ENCODE measurements at regions not wholly inside any gene's neighbourhood (a gene's known extent, or its start where the extent isn't known, plus 50 kb on each side); places are given as distances from the start of the nearest gene placed in this dataset.

DNA sequence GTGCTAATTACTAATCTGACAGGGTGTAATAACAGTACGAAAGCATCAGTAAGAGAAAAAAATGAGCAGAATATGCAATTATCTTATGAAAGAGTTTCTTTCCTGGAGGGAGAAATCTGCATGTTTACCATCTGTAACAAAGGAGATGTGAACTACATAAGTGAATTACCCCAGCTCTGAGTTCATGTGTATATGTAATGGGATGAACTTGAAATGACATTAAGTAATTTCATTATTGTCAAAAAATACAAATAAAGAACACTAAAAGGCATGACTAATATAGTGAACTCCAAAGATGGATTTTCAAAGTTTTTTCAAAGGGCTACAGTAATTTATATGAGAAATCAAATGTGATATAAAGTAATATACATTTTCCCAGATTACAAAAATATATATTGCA lies 944.0 kb downstream of the MAT2B start:
- no TSS peak for BruUV-seq (replicated peaks)
- Histone ChIP-seq H4K20me1 (ENCODE audit: insufficient read depth, low read length) (no peaks in the 10 kb centered on the region), H3K9me2 (ENCODE audit: insufficient read depth, low read length) (no peaks in the 10 kb centered on the region)

DNA sequence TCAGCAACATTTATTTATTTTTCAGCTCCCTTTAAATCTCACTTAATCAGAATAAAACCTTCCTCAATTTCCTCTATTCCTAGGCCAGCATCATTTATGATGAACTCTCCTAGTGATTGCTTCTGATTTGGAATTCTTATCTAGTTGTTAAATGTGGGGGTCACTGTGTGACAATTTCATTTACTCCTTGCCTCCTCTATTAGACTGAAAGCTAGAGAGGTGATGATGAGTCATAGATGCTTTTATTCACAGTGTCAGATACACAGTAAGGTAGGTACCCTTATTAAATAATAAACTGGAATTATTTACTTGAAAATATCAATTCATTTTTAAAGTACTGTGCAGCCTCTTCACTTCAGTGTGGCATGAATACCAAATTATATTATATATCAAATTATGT lies 960.6 kb downstream of the MAT2B start:
- no peaks in the 10 kb centered on the region for H3K36me3 ChIP-seq (ENCODE audit: insufficient read depth, low read length)
- H3K4me3 ChIP-seq (ENCODE audit: low read depth, low read length, poor library complexity, severe bottlenecking): no peak overlapping the region
- POLR2A ChIA-PET: interaction anchor here (0.5 to 1.1 kb wide), 3 partner anchors 16 to 883 kb away, joined by 3 read pairs; no protein-coding TSS in a partner anchor
- H3K4me2 ChIP-seq (ENCODE audit: low read length): no peak overlapping the region
- TF ChIP-seq, protein P1, sequence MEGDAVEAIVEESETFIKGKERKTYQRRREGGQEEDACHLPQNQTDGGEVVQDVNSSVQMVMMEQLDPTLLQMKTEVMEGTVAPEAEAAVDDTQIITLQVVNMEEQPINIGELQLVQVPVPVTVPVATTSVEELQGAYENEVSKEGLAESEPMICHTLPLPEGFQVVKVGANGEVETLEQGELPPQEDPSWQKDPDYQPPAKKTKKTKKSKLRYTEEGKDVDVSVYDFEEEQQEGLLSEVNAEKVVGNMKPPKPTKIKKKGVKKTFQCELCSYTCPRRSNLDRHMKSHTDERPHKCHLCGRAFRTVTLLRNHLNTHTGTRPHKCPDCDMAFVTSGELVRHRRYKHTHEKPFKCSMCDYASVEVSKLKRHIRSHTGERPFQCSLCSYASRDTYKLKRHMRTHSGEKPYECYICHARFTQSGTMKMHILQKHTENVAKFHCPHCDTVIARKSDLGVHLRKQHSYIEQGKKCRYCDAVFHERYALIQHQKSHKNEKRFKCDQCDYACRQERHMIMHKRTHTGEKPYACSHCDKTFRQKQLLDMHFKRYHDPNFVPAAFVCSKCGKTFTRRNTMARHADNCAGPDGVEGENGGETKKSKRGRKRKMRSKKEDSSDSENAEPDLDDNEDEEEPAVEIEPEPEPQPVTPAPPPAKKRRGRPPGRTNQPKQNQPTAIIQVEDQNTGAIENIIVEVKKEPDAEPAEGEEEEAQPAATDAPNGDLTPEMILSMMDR (conservative IDR thresholded peaks at IDR 0.05; ENCODE audit: low read length): no peak
- no peak for TF ChIP-seq EZH2phosphoT487 (IDR thresholded peaks at IDR 0.05; ENCODE audit: borderline replicate concordance, low read depth, low read length)
- BruUV-seq (replicated peaks): no TSS peak
- no peaks in the 10 kb centered on the region for H4K20me1 ChIP-seq (ENCODE audit: insufficient read depth, low read length)
- H3K27ac ChIP-seq (ENCODE audit: low read depth, low read length, poor library complexity, severe bottlenecking): no peak overlapping the region
- H3K4me1 ChIP-seq (ENCODE audit: insufficient read depth, low read length, poor library complexity, severe bottlenecking): no peaks in the 10 kb centered on the region
- no peak overlapping the region for H2AFZ ChIP-seq (ENCODE audit: low read length)
- H3K79me2 ChIP-seq (ENCODE audit: insufficient read depth, low read depth, low read length): no peaks in the 10 kb centered on the region
- no peaks in the 10 kb centered on the region for H3K9me3 ChIP-seq (ENCODE audit: low read length)
- no peak for DNase-seq (ENCODE audit: low spot score)
- intact Hi-C loops (cut with micrococcal nuclease; ENCODE audit: unreplicated experiment): no loop called here
- CTCF ChIA-PET (ENCODE audit: unreplicated experiment): no interaction called here
- H3K9me2 ChIP-seq (ENCODE audit: insufficient read depth, low read length): no peaks in the 10 kb centered on the region

More for the DNA sequence above, 944.0 kb downstream of the MAT2B start:
- no peaks in the 10 kb centered on the region for H3K79me2 ChIP-seq (ENCODE audit: insufficient read depth, low read depth, low read length)
- no peak overlapping the region for H3K27ac ChIP-seq (ENCODE audit: low read depth, low read length, poor library complexity, severe bottlenecking)
- no peaks in the 10 kb centered on the region for H3K36me3 ChIP-seq (ENCODE audit: insufficient read depth, low read length)
- ChIA-PET POLR2A (interaction anchor here (0.6 kb wide), 1 partner anchor 222 kb away, joined by 6 read pairs; no protein-coding TSS in a partner anchor), CTCF (ENCODE audit: unreplicated experiment) (no interaction called here)
- no peak overlapping the region for H2AFZ ChIP-seq (ENCODE audit: low read length)
- no peaks in the 10 kb centered on the region for H3K9me3 ChIP-seq (ENCODE audit: low read length)
- H3K4me1 ChIP-seq (ENCODE audit: insufficient read depth, low read length, poor library complexity, severe bottlenecking): no peaks in the 10 kb centered on the region
- intact Hi-C loops (cut with micrococcal nuclease; ENCODE audit: unreplicated experiment): no loop called here
- H3K4me3 ChIP-seq (ENCODE audit: low read depth, low read length, poor library complexity, severe bottlenecking): no peak overlapping the region
- no peak for TF ChIP-seq EZH2phosphoT487 (IDR thresholded peaks at IDR 0.05; ENCODE audit: borderline replicate concordance, low read depth, low read length)
- TF ChIP-seq, protein P1 (conservative IDR thresholded peaks at IDR 0.05; ENCODE audit: low read length): no peak
- H3K4me2 ChIP-seq (ENCODE audit: low read length): no peak overlapping the region
- DNase-seq (ENCODE audit: low spot score): no peak

DNA sequence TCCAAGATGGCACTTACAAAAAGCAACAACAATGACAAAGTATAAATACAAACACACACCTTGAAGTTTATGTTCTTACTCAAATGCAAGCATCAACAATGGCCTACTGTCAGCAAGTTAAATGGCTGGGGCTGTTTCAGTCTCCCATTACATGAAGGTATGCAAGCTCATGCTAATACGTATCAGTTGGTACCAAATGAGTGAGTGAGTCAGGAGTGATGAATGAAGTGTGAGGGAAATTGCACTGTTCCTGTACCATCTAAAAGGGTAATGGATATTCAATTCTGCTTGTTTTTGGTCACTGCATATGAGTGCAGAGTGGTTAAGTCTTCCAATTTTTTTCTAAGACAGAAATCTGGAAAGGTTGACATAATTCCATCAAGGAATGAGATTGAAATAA lies 964.9 kb downstream of the MAT2B start:
- no peak overlapping the region for H2AFZ ChIP-seq (ENCODE audit: low read length)
- no peaks in the 10 kb centered on the region for H3K4me1 ChIP-seq (ENCODE audit: insufficient read depth, low read length, poor library complexity, severe bottlenecking)
- no peaks in the 10 kb centered on the region for H3K9me2 ChIP-seq (ENCODE audit: insufficient read depth, low read length)
- H3K4me2 ChIP-seq (ENCODE audit: low read length): no peak overlapping the region
- no peaks in the 10 kb centered on the region for H3K36me3 ChIP-seq (ENCODE audit: insufficient read depth, low read length)
- TF ChIP-seq, protein P1 (conservative IDR thresholded peaks at IDR 0.05; ENCODE audit: low read length): no peak
- no peak for TF ChIP-seq EZH2phosphoT487 (IDR thresholded peaks at IDR 0.05; ENCODE audit: borderline replicate concordance, low read depth, low read length)
- no peaks in the 10 kb centered on the region for H4K20me1 ChIP-seq (ENCODE audit: insufficient read depth, low read length)
- no TSS peak for BruUV-seq (replicated peaks)
- ChIA-PET CTCF (ENCODE audit: unreplicated experiment) (no interaction called here), POLR2A (no interaction called here)
- no peak overlapping the region for H3K4me3 ChIP-seq (ENCODE audit: low read depth, low read length, poor library complexity, severe bottlenecking)
- H3K9me3 ChIP-seq (ENCODE audit: low read length): no peaks in the 10 kb centered on the region
- intact Hi-C loops (cut with micrococcal nuclease; ENCODE audit: unreplicated experiment): no loop called here
- H3K27ac ChIP-seq (ENCODE audit: low read depth, low read length, poor library complexity, severe bottlenecking): no peak overlapping the region
- no peaks in the 10 kb centered on the region for H3K79me2 ChIP-seq (ENCODE audit: insufficient read depth, low read depth, low read length)
- no peak for DNase-seq (ENCODE audit: low spot score)
